Uterus (tissue), 3 donors: ENCODE measurements at regions not wholly inside any gene's neighbourhood (a gene's known extent, or its start where the extent isn't known, plus 50 kb on each side); places are given as distances from the start of the nearest gene placed in this dataset.

ENCODE experiments used
- DNase-seq, 2 donors: peaks; one replicate each; pipeline ENCODE4 v3.0.0-alpha.2; 2019 to 2020
- H3K27ac ChIP-seq, 2 donors: fragments of 200-600 bp; sonication (generic); 1 replicate in 1 of 2; 2 replicates in 1 of 2; pipeline ENCODE4 v1.5.1; 2016 to 2018
- H3K27me3 ChIP-seq, 2 donors: fragments of 200-600 bp; sonication (generic); one replicate each; pipeline ENCODE4 v1.5.1; 2018 to 2019; ENCODE audit warnings: control low read depth in 1 of 2
- H3K36me3 ChIP-seq, 2 donors: fragments of 200-600 bp; sonication (generic); one replicate each; pipeline ENCODE4 v1.5.1; 2019; ENCODE audit warnings: control low read depth in 1 of 2
- H3K4me1 ChIP-seq, 2 donors: fragments of 200-600 bp; sonication (generic); one replicate each; pipeline ENCODE4 v1.5.1; 2018 to 2019; ENCODE audit warnings: control low read depth in 1 of 2
- H3K4me3 ChIP-seq, 2 donors: fragments of 200-600 bp; sonication (generic); 1 replicate in 1 of 2; 2 replicates in 1 of 2; pipeline ENCODE4 v1.5.1; 2018 to 2019; ENCODE audit warnings: mild to moderate bottlenecking in 1 of 2
- H3K9me3 ChIP-seq, 2 donors: fragments of 200-600 bp; sonication (generic); one replicate each; pipeline ENCODE4 v1.5.1; 2019; ENCODE audit warnings: control low read depth in 1 of 2
- CTCF ChIP-seq, 4 experiments: fragments of 200-600 bp in 2 of 4; fragments of 450-650 bp in 2 of 4; sonication (generic) in 2 of 4; IDR thresholded peaks; one replicate each; pipeline ENCODE4 v1.5.1; 2016 to 2019; ENCODE audit warnings: antibody characterized with exemption in 4 of 4, mild to moderate bottlenecking in 2 of 4, moderate library complexity in 1 of 4
- POLR2A ChIP-seq, 2 donors: fragments of 450-650 bp; IDR thresholded peaks; one replicate each; pipeline ENCODE4 v1.6.1; 2016; ENCODE audit warnings: antibody characterized with exemption in 2 of 2, mild to moderate bottlenecking in 1 of 2, moderate library complexity in 1 of 2
- intact Hi-C: fragments of 100-400 bp; cut with DNase I; formaldehyde crosslinking; loops from one replicate; pipeline ENCODE4 v1.15.1; 2023; ENCODE audit warnings: low total_unique reads
- donor health status: DM: yes; HTN: yes; CAD: no.

- Histone ChIP-seq H3K4me1 (no peaks in the 10 kb centered on the region), H3K4me3 (no peak overlapping the region), H3K9me3 (no peaks in the 10 kb centered on the region), H3K27me3 (no peaks in the 10 kb centered on the region), H3K36me3 (no peaks in the 10 kb centered on the region), H3K27ac (no peak overlapping the region)
- DNase-seq: no peak
- intact Hi-C loops: no loop called here
- TF ChIP-seq POLR2A (IDR thresholded peaks at IDR 0.05): no peak
- TF ChIP-seq CTCF (IDR thresholded peaks at IDR 0.05): no peak
Observed at GRCh38 chr10:36457751-36458150, 667.6 kb upstream of the ANKRD30A start.

GRCh38 chr10:36455526-36456133 is 669.8 kb upstream of the ANKRD30A start:
- DNase-seq: no peak
- H3K36me3 ChIP-seq: no peaks in the 10 kb centered on the region
- H3K4me1 ChIP-seq: no peaks in the 10 kb centered on the region
- no peaks in the 10 kb centered on the region for H3K27me3 ChIP-seq
- no peak overlapping the region for H3K27ac ChIP-seq
- no peaks in the 10 kb centered on the region for H3K9me3 ChIP-seq
- H3K4me3 ChIP-seq: no peak overlapping the region
- intact Hi-C loops: no loop called here
- TF ChIP-seq CTCF (IDR thresholded peaks at IDR 0.05) (no peak), POLR2A (IDR thresholded peaks at IDR 0.05) (no peak)

GRCh38 chr10:36452851-36453250 is 672.5 kb upstream of the ANKRD30A start:
- intact Hi-C loops: no loop called here
- TF ChIP-seq POLR2A (IDR thresholded peaks at IDR 0.05): no peak

GRCh38 chr10:36451391-36451970 is 673.9 kb upstream of the ANKRD30A start:
- Histone ChIP-seq H3K27ac (no peak overlapping the region), H3K4me3 (no peak overlapping the region), H3K36me3 (no peaks in the 10 kb centered on the region), H3K27me3 (no peaks in the 10 kb centered on the region), H3K4me1 (no peaks in the 10 kb centered on the region), H3K9me3 (no peaks in the 10 kb centered on the region)
- intact Hi-C loops: no loop called here
- no peak for TF ChIP-seq POLR2A (IDR thresholded peaks at IDR 0.05)
- TF ChIP-seq CTCF (IDR thresholded peaks at IDR 0.05): no peak
- DNase-seq: no peak

More at GRCh38 chr10:36452851-36453250, 672.5 kb upstream of the ANKRD30A start:
- Histone ChIP-seq H3K27ac (no peak overlapping the region), H3K27me3 (no peaks in the 10 kb centered on the region), H3K4me1 (no peaks in the 10 kb centered on the region), H3K9me3 (no peaks in the 10 kb centered on the region), H3K4me3 (no peak overlapping the region), H3K36me3 (no peaks in the 10 kb centered on the region)
- DNase-seq: no peak

GRCh38 chr10:36450380-36450779 is 675.0 kb upstream of the ANKRD30A start:
- Histone ChIP-seq H3K4me3 (no peak overlapping the region), H3K9me3 (no peaks in the 10 kb centered on the region), H3K36me3 (no peaks in the 10 kb centered on the region), H3K27me3 (no peaks in the 10 kb centered on the region), H3K4me1 (no peaks in the 10 kb centered on the region), H3K27ac (peak overlapping the region in 1 of 2 donors; percentile 48)
- peak in 1 of 2 donors; percentile 18 for DNase-seq
- TF ChIP-seq CTCF (IDR thresholded peaks at IDR 0.05) (no peak), POLR2A (IDR thresholded peaks at IDR 0.05) (no peak)
- intact Hi-C loops: no loop called here
